OCI-LY3 (cell line): ENCODE measurements at regions not wholly inside any gene's neighbourhood (a gene's known extent, or its start where the extent isn't known, plus 50 kb on each side); places are given as distances from the start of the nearest gene placed in this dataset.

Experiments
- H2AFZ ChIP-seq: fragments of 200-600, 300-600 bp; shearing (Covaris generic); 2 replicates; pipeline ENCODE4 v1.6.0; 2014; ENCODE audit warnings: antibody characterized with exemption, low read depth, low read length
- H3K27ac ChIP-seq: fragments of 200-600, 300-600 bp; sonication (generic); 2 replicates; pipeline ENCODE4 v1.5.1; 2014; ENCODE audit warnings: mild to moderate bottlenecking, low read length, moderate library complexity, mixed read lengths
- H3K27me3 ChIP-seq: fragments of 200-600, 300-600 bp; sonication (generic); 2 replicates; pipeline ENCODE4 v1.6.1; 2014; ENCODE audit warnings: low read depth, low read length, mixed read lengths
- H3K36me3 ChIP-seq: fragments of 200-600, 300-600 bp; sonication (generic); replicated peaks from 2 replicates; pipeline ENCODE3; 2014; ENCODE audit warnings: low read depth, low read length, mixed read lengths
- H3K4me1 ChIP-seq: fragments of 300-600, 200-600 bp; sonication (generic); 2 replicates; pipeline ENCODE4 v1.6.1; 2014; ENCODE audit warnings: low read length, mixed read lengths
- H3K4me2 ChIP-seq: fragments of 200-600, 300-600 bp; sonication (generic); 2 replicates; pipeline ENCODE4 v1.6.1; 2014; ENCODE audit warnings: low read length, mixed read lengths
- H3K4me3 ChIP-seq: fragments of 300-600, 200-600 bp; sonication (generic); 2 replicates; pipeline ENCODE4 v1.5.1; 2014; ENCODE audit warnings: antibody characterized with exemption, mild to moderate bottlenecking, low read length, moderate library complexity
- H3K79me2 ChIP-seq: fragments of 300-600, 200-600 bp; shearing (Covaris generic); 2 replicates; pipeline ENCODE4 v1.6.1; 2014; ENCODE audit warnings: mild to moderate bottlenecking, low read length, mixed read lengths
- H3K9ac ChIP-seq: fragments of 300-600, 200-600 bp; shearing (Covaris generic); 2 replicates; pipeline ENCODE4 v1.6.0; 2014; ENCODE audit warnings: mild to moderate bottlenecking, low read length, moderate library complexity
- H3K9me3 ChIP-seq: fragments of 200-600, 300-600 bp; shearing (Covaris generic); 2 replicates; pipeline ENCODE4 v1.6.1; 2014; ENCODE audit warnings: low read length, mixed read lengths; ENCODE audit not compliant: insufficient read depth
- H4K20me1 ChIP-seq: fragments of 200-600, 300-600 bp; sonication (generic); 2 replicates; pipeline ENCODE4 v1.6.1; 2016; ENCODE audit warnings: low read length, mixed read lengths; ENCODE audit not compliant: insufficient read depth
- EZH2phosphoT487 ChIP-seq: fragments of 200-600 bp; shearing (Covaris generic); IDR thresholded peaks from 2 replicates; pipeline ENCODE4 v1.6.1; 2018; ENCODE audit warnings: antibody characterized with exemption, mixed run types, low read depth
- TF ChIP-seq, protein P1 (sequence below): fragments of 200-600, 300-600 bp; sonication (generic); IDR thresholded peaks from 2 replicates; pipeline ENCODE4 v1.5.1; 2014; ENCODE audit warnings: antibody characterized with exemption, low read length, low read depth

- Histone ChIP-seq H3K27me3 (no peaks in the 10 kb centered on the region), H3K4me1 (no peaks in the 10 kb centered on the region), H3K36me3 (no peaks in the 10 kb centered on the region), H3K4me2 (no peak overlapping the region), H3K79me2 (no peaks in the 10 kb centered on the region), H2AFZ (no peak overlapping the region), H3K27ac (no peak overlapping the region), H3K4me3 (no peak overlapping the region), H4K20me1 (no peaks in the 10 kb centered on the region), H3K9me3 (no peaks in the 10 kb centered on the region), H3K9ac (no peak overlapping the region)
- TF ChIP-seq, protein P1, sequence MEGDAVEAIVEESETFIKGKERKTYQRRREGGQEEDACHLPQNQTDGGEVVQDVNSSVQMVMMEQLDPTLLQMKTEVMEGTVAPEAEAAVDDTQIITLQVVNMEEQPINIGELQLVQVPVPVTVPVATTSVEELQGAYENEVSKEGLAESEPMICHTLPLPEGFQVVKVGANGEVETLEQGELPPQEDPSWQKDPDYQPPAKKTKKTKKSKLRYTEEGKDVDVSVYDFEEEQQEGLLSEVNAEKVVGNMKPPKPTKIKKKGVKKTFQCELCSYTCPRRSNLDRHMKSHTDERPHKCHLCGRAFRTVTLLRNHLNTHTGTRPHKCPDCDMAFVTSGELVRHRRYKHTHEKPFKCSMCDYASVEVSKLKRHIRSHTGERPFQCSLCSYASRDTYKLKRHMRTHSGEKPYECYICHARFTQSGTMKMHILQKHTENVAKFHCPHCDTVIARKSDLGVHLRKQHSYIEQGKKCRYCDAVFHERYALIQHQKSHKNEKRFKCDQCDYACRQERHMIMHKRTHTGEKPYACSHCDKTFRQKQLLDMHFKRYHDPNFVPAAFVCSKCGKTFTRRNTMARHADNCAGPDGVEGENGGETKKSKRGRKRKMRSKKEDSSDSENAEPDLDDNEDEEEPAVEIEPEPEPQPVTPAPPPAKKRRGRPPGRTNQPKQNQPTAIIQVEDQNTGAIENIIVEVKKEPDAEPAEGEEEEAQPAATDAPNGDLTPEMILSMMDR: no peak
- no peak for TF ChIP-seq EZH2phosphoT487
Measured at GRCh38 chr6:3621411-3621810, 130.1 kb downstream of the PXDC1 start.

GRCh38 chr6:3620937-3621336, 130.6 kb downstream of the PXDC1 start:
- H3K36me3 ChIP-seq: no peaks in the 10 kb centered on the region
- no peaks in the 10 kb centered on the region for H3K4me1 ChIP-seq
- H3K9ac ChIP-seq: no peak overlapping the region
- no peak overlapping the region for H3K4me3 ChIP-seq
- no peaks in the 10 kb centered on the region for H3K79me2 ChIP-seq
- 0 out of 2 replicates have a peak, but pooled peaks cover 3% of the 10 kb centered on the region for H3K27me3 ChIP-seq
- no peak overlapping the region for H3K4me2 ChIP-seq
- TF ChIP-seq, protein P1: no peak
- no peak for TF ChIP-seq EZH2phosphoT487
- no peaks in the 10 kb centered on the region for H3K9me3 ChIP-seq
- H2AFZ ChIP-seq: no peak overlapping the region
- H4K20me1 ChIP-seq: no peaks in the 10 kb centered on the region
- H3K27ac ChIP-seq: no peak overlapping the region

GRCh38 chr6:3620389-3620788, 131.1 kb downstream of the PXDC1 start:
- Histone ChIP-seq H3K27ac (no peak overlapping the region), H3K4me3 (no peak overlapping the region), H4K20me1 (no peaks in the 10 kb centered on the region), H3K4me1 (no peaks in the 10 kb centered on the region), H3K36me3 (no peaks in the 10 kb centered on the region), H3K4me2 (no peak overlapping the region), H3K79me2 (no peaks in the 10 kb centered on the region), H3K27me3 (0 out of 2 replicates have a peak, but pooled peaks cover 4% of the 10 kb centered on the region), H2AFZ (no peak overlapping the region), H3K9ac (no peak overlapping the region), H3K9me3 (no peaks in the 10 kb centered on the region)
- TF ChIP-seq, protein P1: no peak
- no peak for TF ChIP-seq EZH2phosphoT487

GRCh38 chr6:3619800-3620199, 131.7 kb downstream of the PXDC1 start:
- 0 out of 2 replicates have a peak, but pooled peaks cover 4% of the 10 kb centered on the region for H3K27me3 ChIP-seq

More at GRCh38 chr6:3619800-3620199, 131.7 kb downstream of the PXDC1 start:
- Histone ChIP-seq H4K20me1 (no peaks in the 10 kb centered on the region), H3K9ac (no peak overlapping the region), H2AFZ (no peak overlapping the region), H3K4me1 (no peaks in the 10 kb centered on the region), H3K9me3 (no peaks in the 10 kb centered on the region), H3K27ac (no peak overlapping the region), H3K36me3 (no peaks in the 10 kb centered on the region), H3K4me3 (no peak overlapping the region), H3K79me2 (no peaks in the 10 kb centered on the region), H3K4me2 (no peak overlapping the region)
- TF ChIP-seq, protein P1: no peak
- TF ChIP-seq EZH2phosphoT487: no peak
